ENCODE measurements at regions not wholly inside any gene's neighbourhood (a gene's known extent, or its start where the extent isn't known, plus 50 kb on each side); places are given as distances from the start of the nearest gene placed in this dataset.
"Not testable (repeated sequence)": the region's sequence is repeated elsewhere in the genome, so short reads cannot be mapped to it uniquely, and the experiment has no call there.

DNA sequence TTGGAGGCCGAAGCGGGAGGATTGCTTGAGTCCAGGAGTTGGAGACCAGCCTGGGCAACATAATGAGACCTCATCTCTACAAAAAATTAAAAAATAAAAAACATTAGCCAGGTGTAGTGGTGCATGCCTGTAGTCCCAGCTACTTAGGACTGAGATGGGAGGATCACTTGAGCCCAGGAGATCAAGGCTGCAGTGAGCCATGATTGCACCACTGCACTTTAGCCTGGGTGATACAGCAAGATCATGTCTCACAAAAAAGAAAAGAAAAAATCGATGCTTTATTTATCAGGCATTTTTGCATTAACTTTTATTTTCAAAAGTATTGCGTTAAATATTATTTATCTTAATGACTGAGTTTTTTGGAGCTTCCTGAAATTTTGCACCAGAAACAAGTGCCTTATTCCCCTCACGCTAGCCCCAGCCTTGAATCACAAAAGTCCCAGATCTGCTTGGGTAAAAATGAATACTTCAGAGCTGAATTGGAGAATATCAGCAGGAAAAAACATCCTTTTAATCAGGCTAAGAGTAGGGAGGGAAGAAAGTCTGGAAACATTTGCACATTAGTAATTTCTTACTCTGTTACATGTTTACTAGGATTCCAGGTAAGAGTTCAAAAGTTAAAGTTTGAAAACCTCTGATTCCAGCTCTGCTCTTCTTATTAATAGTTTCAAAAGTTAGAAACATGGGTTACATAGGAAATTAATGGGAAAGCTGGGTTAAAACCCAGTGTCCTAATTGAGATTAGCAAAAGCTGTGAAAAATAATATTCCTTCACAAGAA is 111.4 kb upstream of the FOXN2 start:
- CTCF ChIA-PET, result no interaction called here
- no peaks in the 10 kb centered on the region for H3K4me1 ChIP-seq (ENCODE audit: control insufficient read depth in 2 of 2, insufficient read depth in 2 of 2, low read length in 2 of 2)
- Mint-ChIP-seq H3K9me3 (peaks cover 0 to 2% (median 0%) of the 10 kb centered on the region in 11 donors), H3K36me3 (no peaks in the 10 kb centered on the region), H3K27me3 (no peaks in the 10 kb centered on the region), H3K27ac (no peak overlapping the region), H3K4me1 (peaks cover 0 to 10% (median 0%) of the 10 kb centered on the region in 7 donors), H3K4me3 (no peak overlapping the region)
- no peak overlapping the region for H3K4me3 ChIP-seq (ENCODE audit: low read length)
- H3K9me3 ChIP-seq (ENCODE audit: control insufficient read depth in 2 of 3, low read length in 3 of 3), result no peaks in the 10 kb centered on the region
- no peak overlapping the region for H3K27ac ChIP-seq (ENCODE audit: low read depth, low read length)
- intact Hi-C loops (cut with micrococcal nuclease), result loop anchor here in 1 of 2 donors (5.0 kb wide), 1 partner anchor 219 kb away; no protein-coding TSS in a partner anchor
- POLR2A ChIA-PET, result no interaction called here
- no peaks in the 10 kb centered on the region for H3K36me3 ChIP-seq (ENCODE audit: control insufficient read depth in 2 of 3, insufficient read depth in 3 of 3, low read length in 3 of 3)
- ATAC-seq (no peak), DNase-seq (no peak)
- no peaks in the 10 kb centered on the region for H3K27me3 ChIP-seq (ENCODE audit: control insufficient read depth in 2 of 2, insufficient read depth in 2 of 2, low read length in 2 of 2)

DNA sequence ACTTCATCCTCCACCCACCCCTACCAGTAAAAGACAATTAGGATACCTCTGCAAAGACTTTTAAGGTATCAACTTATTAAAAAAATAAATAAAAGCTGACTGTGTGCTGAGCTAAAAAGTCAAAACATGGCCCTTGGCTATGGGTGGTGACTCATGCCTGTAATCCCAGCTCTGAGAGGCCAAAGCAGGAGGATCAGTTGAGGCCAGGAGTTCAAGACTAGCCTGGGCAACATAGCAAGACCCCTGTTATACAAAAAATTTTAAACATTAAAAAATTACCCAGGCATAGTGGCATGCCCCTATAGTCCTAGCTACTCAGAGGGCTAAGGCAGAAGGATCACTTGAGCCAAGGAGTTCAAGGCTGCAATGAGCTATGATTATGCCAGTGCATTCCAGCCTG is 110.8 kb upstream of the FOXN2 start:
- peaks cover 0 to 6% (median 0%) of the 10 kb centered on the region in 7 donors for H3K4me1 Mint-ChIP-seq
- Histone ChIP-seq H3K4me3 (ENCODE audit: low read length) (no peak overlapping the region), H3K4me1 (ENCODE audit: control insufficient read depth in 2 of 2, insufficient read depth in 2 of 2, low read length in 2 of 2) (no peaks in the 10 kb centered on the region), H3K36me3 (ENCODE audit: control insufficient read depth in 2 of 3, insufficient read depth in 3 of 3, low read length in 3 of 3) (no peaks in the 10 kb centered on the region), H3K27me3 (ENCODE audit: control insufficient read depth in 2 of 2, insufficient read depth in 2 of 2, low read length in 2 of 2) (no peaks in the 10 kb centered on the region), H3K27ac (ENCODE audit: low read depth, low read length) (no peak overlapping the region), H3K9me3 (ENCODE audit: control insufficient read depth in 2 of 3, low read length in 3 of 3) (no peaks in the 10 kb centered on the region)
- H3K9me3 Mint-ChIP-seq, result peaks cover 0 to 2% (median 0%) of the 10 kb centered on the region in 11 donors
- no peak overlapping the region for H3K27ac Mint-ChIP-seq
- CTCF ChIA-PET, result no interaction called here
- no peak overlapping the region for H3K4me3 Mint-ChIP-seq
- H3K27me3 Mint-ChIP-seq, result no peaks in the 10 kb centered on the region
- DNase-seq (no peak), ATAC-seq (no peak)
- intact Hi-C loops (cut with micrococcal nuclease), result loop anchor here in 1 of 2 donors (5.0 kb wide), 1 partner anchor 219 kb away; no protein-coding TSS in a partner anchor
- POLR2A ChIA-PET, result no interaction called here
- H3K36me3 Mint-ChIP-seq, result no peaks in the 10 kb centered on the region

DNA sequence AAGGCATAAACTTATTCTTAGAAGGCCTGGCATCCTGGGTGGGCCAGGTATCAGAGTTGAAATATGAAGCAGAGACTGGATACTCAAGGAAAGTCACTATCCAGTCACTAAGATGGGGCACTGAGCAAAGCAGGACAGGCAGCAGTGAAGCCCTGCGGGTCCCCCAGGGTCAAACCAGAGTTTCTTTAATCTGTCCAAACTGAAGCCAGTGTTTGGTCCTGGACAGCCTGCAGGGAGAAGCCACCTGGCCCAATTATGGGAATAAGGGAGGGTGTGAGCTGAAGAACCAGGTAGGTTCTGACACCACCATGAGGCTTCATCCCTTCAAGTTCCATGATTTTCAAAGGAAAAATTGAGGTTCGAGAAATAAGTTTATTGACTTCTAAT is 109.7 kb upstream of the FOXN2 start:
- Histone ChIP-seq H3K36me3 (ENCODE audit: control insufficient read depth in 2 of 3, insufficient read depth in 3 of 3, low read length in 3 of 3) (no peaks in the 10 kb centered on the region), H3K4me1 (ENCODE audit: control insufficient read depth in 2 of 2, insufficient read depth in 2 of 2, low read length in 2 of 2) (no peaks in the 10 kb centered on the region), H3K4me3 (ENCODE audit: low read length) (no peak overlapping the region), H3K27ac (ENCODE audit: low read depth, low read length) (no peak overlapping the region), H3K9me3 (ENCODE audit: control insufficient read depth in 2 of 3, low read length in 3 of 3) (no peaks in the 10 kb centered on the region), H3K27me3 (ENCODE audit: control insufficient read depth in 2 of 2, insufficient read depth in 2 of 2, low read length in 2 of 2) (no peaks in the 10 kb centered on the region)
- no peak overlapping the region for H3K27ac Mint-ChIP-seq
- H3K9me3 Mint-ChIP-seq, result peaks cover 0 to 2% (median 0%) of the 10 kb centered on the region in 11 donors
- peaks cover 0 to 9% (median 0%) of the 10 kb centered on the region in 7 donors for H3K4me1 Mint-ChIP-seq
- ATAC-seq (no peak), DNase-seq (no peak)
- H3K4me3 Mint-ChIP-seq, result no peak overlapping the region
- ChIA-PET CTCF (no interaction called here), POLR2A (no interaction called here)
- intact Hi-C loops (cut with micrococcal nuclease), result loop anchor here in 1 of 2 donors (5.0 kb wide), 1 partner anchor 218 kb away; no protein-coding TSS in a partner anchor
- no peaks in the 10 kb centered on the region for H3K36me3 Mint-ChIP-seq
- no peaks in the 10 kb centered on the region for H3K27me3 Mint-ChIP-seq

DNA sequence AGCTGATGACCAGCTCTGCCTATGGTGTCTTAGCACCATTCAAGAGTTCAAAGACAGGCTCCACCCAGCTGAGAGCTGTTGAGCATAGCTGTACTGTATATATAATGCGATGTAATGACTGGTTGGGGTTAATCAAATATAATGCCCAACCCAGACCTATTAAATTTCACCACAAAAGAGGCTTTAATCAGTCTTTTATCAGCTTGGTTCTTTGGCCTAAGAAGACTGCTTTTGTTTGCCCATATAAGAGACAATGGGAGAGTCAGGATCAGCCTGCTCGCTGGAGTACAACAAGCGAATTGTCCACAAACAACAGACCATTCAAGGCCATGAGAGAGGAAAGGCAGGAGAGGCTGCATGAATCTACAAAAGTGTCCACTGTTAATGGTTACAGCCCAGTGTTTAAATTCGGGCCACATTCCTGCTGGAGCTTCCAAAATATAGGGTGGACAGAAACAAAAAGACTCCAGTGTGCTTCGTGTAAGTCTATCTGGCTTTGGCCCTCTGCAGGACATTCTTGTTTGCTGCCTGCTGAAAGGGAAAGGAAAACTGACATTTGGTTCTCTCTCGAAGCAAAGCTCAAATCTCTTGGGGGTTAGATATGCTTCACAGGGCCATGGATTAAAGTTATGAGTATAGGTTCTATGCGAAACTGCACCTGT is 109.2 kb upstream of the FOXN2 start:
- Histone ChIP-seq H3K36me3 (ENCODE audit: control insufficient read depth in 2 of 3, insufficient read depth in 3 of 3, low read length in 3 of 3) (no peaks in the 10 kb centered on the region), H3K27me3 (ENCODE audit: control insufficient read depth in 2 of 2, insufficient read depth in 2 of 2, low read length in 2 of 2) (no peaks in the 10 kb centered on the region), H3K9me3 (ENCODE audit: control insufficient read depth in 2 of 3, low read length in 3 of 3) (no peaks in the 10 kb centered on the region), H3K4me3 (ENCODE audit: low read length) (no peak overlapping the region), H3K4me1 (ENCODE audit: control insufficient read depth in 2 of 2, insufficient read depth in 2 of 2, low read length in 2 of 2) (no peaks in the 10 kb centered on the region), H3K27ac (ENCODE audit: low read depth, low read length) (no peak overlapping the region)
- ATAC-seq, result no peak
- ChIA-PET POLR2A (no interaction called here), CTCF (no interaction called here)
- Mint-ChIP-seq H3K4me1 (peaks cover 0 to 9% (median 0%) of the 10 kb centered on the region in 7 donors), H3K27ac (peak overlapping the region in 1 of 9 donors; percentile 57), H3K36me3 (no peaks in the 10 kb centered on the region), H3K4me3 (no peak overlapping the region), H3K27me3 (no peaks in the 10 kb centered on the region), H3K9me3 (peaks cover 0 to 2% (median 0%) of the 10 kb centered on the region in 11 donors)
- intact Hi-C loops (cut with micrococcal nuclease), result no loop called here
- DNase-seq, result no peak

DNA sequence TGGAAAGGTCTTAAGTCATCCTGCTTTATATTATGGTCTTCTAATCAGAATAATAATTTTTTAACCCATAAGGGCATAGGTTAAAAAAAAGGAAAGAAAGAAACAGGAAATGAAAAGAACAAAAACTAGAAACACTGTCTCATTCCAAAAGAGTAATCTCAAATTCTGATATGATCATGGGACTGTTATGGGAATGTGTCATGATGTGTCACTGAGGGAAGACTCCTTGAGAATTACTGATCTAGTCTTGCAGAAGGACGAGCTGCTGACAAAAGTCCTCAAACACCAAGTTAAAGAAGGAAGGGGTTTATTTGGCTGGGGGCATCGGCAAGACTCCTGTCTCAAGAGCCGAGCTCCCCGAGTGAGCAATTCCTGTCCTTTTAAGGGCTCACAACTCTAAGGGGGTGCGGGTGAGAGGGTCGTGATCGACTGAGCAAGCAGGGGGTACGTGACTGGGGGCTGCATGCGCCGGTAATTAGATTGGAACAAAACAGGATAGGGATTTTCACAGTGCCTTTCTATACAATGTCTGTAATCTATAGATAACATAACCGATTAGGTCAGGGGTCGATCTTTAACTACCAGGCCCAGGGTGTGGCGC is 108.3 kb upstream of the FOXN2 start:
- DNase-seq; H3K36me3 Mint-ChIP-seq; H3K27me3 ChIP-seq (ENCODE audit: control insufficient read depth in 2 of 2, insufficient read depth in 2 of 2, low read length in 2 of 2); H3K27me3 Mint-ChIP-seq; H3K36me3 ChIP-seq (ENCODE audit: control insufficient read depth in 2 of 3, insufficient read depth in 3 of 3, low read length in 3 of 3); ATAC-seq; H3K9me3 ChIP-seq (ENCODE audit: control insufficient read depth in 2 of 3, low read length in 3 of 3); H3K27ac ChIP-seq (ENCODE audit: low read depth, low read length); H3K4me1 ChIP-seq (ENCODE audit: control insufficient read depth in 2 of 2, insufficient read depth in 2 of 2, low read length in 2 of 2); H3K4me3 Mint-ChIP-seq; H3K9me3 Mint-ChIP-seq; POLR2A ChIA-PET; intact Hi-C loops (cut with micrococcal nuclease); H3K4me1 Mint-ChIP-seq; CTCF ChIA-PET; H3K4me3 ChIP-seq (ENCODE audit: low read length): not testable (repeated sequence)
- H3K27ac Mint-ChIP-seq, result peak overlapping the region in 1 of 9 donors; percentile 59

DNA sequence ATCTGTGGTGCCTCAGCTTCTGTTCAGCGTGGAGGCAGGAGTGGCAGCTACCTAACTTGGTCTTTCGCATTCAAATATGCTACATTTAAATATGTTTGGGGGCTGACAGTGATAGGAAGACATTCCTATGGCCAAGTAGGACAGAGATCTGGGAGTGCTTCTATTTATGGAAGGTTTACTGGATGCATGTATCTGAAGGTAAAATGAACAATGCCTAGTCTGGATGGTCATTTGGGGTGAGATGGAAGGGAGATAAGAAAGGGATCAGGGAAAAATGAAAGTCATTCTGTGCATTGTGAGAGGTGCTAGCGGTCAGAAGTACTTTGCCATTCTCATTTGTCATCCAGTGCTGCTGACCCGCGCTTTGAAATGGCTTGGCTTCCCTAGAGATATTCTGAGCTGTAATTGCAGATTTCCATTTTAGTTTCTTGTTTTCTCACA is 107.3 kb upstream of the FOXN2 start:
- intact Hi-C loops (cut with micrococcal nuclease), result no loop called here
- no peak for DNase-seq
- H3K9me3 Mint-ChIP-seq, result peaks cover 0 to 5% (median 0%) of the 10 kb centered on the region in 11 donors
- no peaks in the 10 kb centered on the region for H3K4me1 ChIP-seq (ENCODE audit: control insufficient read depth in 2 of 2, insufficient read depth in 2 of 2, low read length in 2 of 2)
- no peak overlapping the region for H3K4me3 ChIP-seq (ENCODE audit: low read length)
- no peak overlapping the region for H3K27ac ChIP-seq (ENCODE audit: low read depth, low read length)
- no peak for ATAC-seq
- no peak overlapping the region for H3K4me3 Mint-ChIP-seq
- H3K9me3 ChIP-seq (ENCODE audit: control insufficient read depth in 2 of 3, low read length in 3 of 3), result no peaks in the 10 kb centered on the region
- no peaks in the 10 kb centered on the region for H3K36me3 ChIP-seq (ENCODE audit: control insufficient read depth in 2 of 3, insufficient read depth in 3 of 3, low read length in 3 of 3)
- H3K27me3 Mint-ChIP-seq, result no peaks in the 10 kb centered on the region
- ChIA-PET CTCF (no interaction called here), POLR2A (no interaction called here)
- H3K27me3 ChIP-seq (ENCODE audit: control insufficient read depth in 2 of 2, insufficient read depth in 2 of 2, low read length in 2 of 2), result no peaks in the 10 kb centered on the region
- H3K27ac Mint-ChIP-seq, result no peak overlapping the region
- H3K4me1 Mint-ChIP-seq, result peaks cover 0 to 9% (median 0%) of the 10 kb centered on the region in 7 donors
- no peaks in the 10 kb centered on the region for H3K36me3 Mint-ChIP-seq

Data from naive thymus-derived CD4-positive, alpha-beta T cell (primary cell).